ENCODE measurements at regions not wholly inside any gene's neighbourhood (a gene's known extent, or its start where the extent isn't known, plus 50 kb on each side); places are given as distances from the start of the nearest gene placed in this dataset.

GRCh38 chr3:164524201-164524600, 554.1 kb downstream of the SI start:
- no peak overlapping the region for H3K27ac ChIP-seq (ENCODE audit: extremely low read depth, low read depth, low read length)

GRCh38 chr3:164522073-164522763, 556.1 kb downstream of the SI start:
- Histone ChIP-seq H3K4me3 (ENCODE audit: low read depth, low read length) (no peak overlapping the region), H3K4me1 (ENCODE audit: control insufficient read depth, insufficient read depth, low read length) (no peaks in the 10 kb centered on the region), H3K9me3 (ENCODE audit: control insufficient read depth, insufficient read depth, low read depth, low read length) (no peaks in the 10 kb centered on the region), H3K27ac (ENCODE audit: extremely low read depth, low read depth, low read length) (no peak overlapping the region), H3K36me3 (ENCODE audit: control insufficient read depth in 2 of 2, insufficient read depth in 1 of 2, low read length in 2 of 2) (no peaks in the 10 kb centered on the region)
- ChIA-PET CTCF (no interaction called here), POLR2A (no interaction called here)
- no peak for TF ChIP-seq ZNF48 (tag by site-specific recombination; IDR thresholded peaks at IDR 0.05)
- no peak for TF ChIP-seq ZNF184 (tag by site-specific recombination; IDR thresholded peaks at IDR 0.05)
- no peak for TF ChIP-seq GLI4 (tag by site-specific recombination; IDR thresholded peaks at IDR 0.05)
- no peak for TF ChIP-seq ZNF16 (tag by site-specific recombination; IDR thresholded peaks at IDR 0.05; ENCODE audit: low read depth)
- no peak for TF ChIP-seq ZBTB8A (tag by site-specific recombination; IDR thresholded peaks at IDR 0.05)
- no peak for TF ChIP-seq ZEB2 (tag by site-specific recombination; IDR thresholded peaks at IDR 0.05)
- TF ChIP-seq, protein P1, sequence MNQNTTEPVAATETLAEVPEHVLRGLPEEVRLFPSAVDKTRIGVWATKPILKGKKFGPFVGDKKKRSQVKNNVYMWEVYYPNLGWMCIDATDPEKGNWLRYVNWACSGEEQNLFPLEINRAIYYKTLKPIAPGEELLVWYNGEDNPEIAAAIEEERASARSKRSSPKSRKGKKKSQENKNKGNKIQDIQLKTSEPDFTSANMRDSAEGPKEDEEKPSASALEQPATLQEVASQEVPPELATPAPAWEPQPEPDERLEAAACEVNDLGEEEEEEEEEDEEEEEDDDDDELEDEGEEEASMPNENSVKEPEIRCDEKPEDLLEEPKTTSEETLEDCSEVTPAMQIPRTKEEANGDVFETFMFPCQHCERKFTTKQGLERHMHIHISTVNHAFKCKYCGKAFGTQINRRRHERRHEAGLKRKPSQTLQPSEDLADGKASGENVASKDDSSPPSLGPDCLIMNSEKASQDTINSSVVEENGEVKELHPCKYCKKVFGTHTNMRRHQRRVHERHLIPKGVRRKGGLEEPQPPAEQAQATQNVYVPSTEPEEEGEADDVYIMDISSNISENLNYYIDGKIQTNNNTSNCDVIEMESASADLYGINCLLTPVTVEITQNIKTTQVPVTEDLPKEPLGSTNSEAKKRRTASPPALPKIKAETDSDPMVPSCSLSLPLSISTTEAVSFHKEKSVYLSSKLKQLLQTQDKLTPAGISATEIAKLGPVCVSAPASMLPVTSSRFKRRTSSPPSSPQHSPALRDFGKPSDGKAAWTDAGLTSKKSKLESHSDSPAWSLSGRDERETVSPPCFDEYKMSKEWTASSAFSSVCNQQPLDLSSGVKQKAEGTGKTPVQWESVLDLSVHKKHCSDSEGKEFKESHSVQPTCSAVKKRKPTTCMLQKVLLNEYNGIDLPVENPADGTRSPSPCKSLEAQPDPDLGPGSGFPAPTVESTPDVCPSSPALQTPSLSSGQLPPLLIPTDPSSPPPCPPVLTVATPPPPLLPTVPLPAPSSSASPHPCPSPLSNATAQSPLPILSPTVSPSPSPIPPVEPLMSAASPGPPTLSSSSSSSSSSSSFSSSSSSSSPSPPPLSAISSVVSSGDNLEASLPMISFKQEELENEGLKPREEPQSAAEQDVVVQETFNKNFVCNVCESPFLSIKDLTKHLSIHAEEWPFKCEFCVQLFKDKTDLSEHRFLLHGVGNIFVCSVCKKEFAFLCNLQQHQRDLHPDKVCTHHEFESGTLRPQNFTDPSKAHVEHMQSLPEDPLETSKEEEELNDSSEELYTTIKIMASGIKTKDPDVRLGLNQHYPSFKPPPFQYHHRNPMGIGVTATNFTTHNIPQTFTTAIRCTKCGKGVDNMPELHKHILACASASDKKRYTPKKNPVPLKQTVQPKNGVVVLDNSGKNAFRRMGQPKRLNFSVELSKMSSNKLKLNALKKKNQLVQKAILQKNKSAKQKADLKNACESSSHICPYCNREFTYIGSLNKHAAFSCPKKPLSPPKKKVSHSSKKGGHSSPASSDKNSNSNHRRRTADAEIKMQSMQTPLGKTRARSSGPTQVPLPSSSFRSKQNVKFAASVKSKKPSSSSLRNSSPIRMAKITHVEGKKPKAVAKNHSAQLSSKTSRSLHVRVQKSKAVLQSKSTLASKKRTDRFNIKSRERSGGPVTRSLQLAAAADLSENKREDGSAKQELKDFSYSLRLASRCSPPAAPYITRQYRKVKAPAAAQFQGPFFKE (tag by site-specific recombination; IDR thresholded peaks at IDR 0.05; ENCODE audit: borderline replicate concordance) = no peak
- TF ChIP-seq ZBTB10 (tag by site-specific recombination; IDR thresholded peaks at IDR 0.05) = no peak
- no peak for TF ChIP-seq ZNF423 (tag by site-specific recombination; IDR thresholded peaks at IDR 0.05)
- TF ChIP-seq ZNF610 (tag by site-specific recombination; IDR thresholded peaks at IDR 0.05; ENCODE audit: borderline replicate concordance) = no peak

More at GRCh38 chr3:164524201-164524600, 554.1 kb downstream of the SI start:
- CTCF ChIA-PET = no interaction called here
- H3K36me3 ChIP-seq (ENCODE audit: control insufficient read depth in 2 of 2, insufficient read depth in 1 of 2, low read length in 2 of 2) = no peaks in the 10 kb centered on the region
- POLR2A ChIA-PET = no interaction called here
- TF ChIP-seq HIC1 (tag by site-specific recombination; IDR thresholded peaks at IDR 0.05) (no peak), ZNF521 (tag by site-specific recombination; IDR thresholded peaks at IDR 0.05) (no peak), ZNF184 (tag by site-specific recombination; IDR thresholded peaks at IDR 0.05) (no peak), ZNF473 (tag by site-specific recombination; IDR thresholded peaks at IDR 0.05) (no peak), ZSCAN30 (tag by site-specific recombination; IDR thresholded peaks at IDR 0.05) (no peak), ZNF157 (tag by site-specific recombination; IDR thresholded peaks at IDR 0.05) (no peak), ZNF26 (tag by site-specific recombination; IDR thresholded peaks at IDR 0.05) (no peak), ZFP37 (tag by site-specific recombination; IDR thresholded peaks at IDR 0.05) (no peak), ZSCAN23 (tag by site-specific recombination; IDR thresholded peaks at IDR 0.05) (no peak)
- TF ChIP-seq, protein P2, sequence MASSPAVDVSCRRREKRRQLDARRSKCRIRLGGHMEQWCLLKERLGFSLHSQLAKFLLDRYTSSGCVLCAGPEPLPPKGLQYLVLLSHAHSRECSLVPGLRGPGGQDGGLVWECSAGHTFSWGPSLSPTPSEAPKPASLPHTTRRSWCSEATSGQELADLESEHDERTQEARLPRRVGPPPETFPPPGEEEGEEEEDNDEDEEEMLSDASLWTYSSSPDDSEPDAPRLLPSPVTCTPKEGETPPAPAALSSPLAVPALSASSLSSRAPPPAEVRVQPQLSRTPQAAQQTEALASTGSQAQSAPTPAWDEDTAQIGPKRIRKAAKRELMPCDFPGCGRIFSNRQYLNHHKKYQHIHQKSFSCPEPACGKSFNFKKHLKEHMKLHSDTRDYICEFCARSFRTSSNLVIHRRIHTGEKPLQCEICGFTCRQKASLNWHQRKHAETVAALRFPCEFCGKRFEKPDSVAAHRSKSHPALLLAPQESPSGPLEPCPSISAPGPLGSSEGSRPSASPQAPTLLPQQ (tag by site-specific recombination; IDR thresholded peaks at IDR 0.05) = no peak
- no peak overlapping the region for H3K4me3 ChIP-seq (ENCODE audit: low read depth, low read length)
- no peaks in the 10 kb centered on the region for H3K9me3 ChIP-seq (ENCODE audit: control insufficient read depth, insufficient read depth, low read depth, low read length)
- no peaks in the 10 kb centered on the region for H3K4me1 ChIP-seq (ENCODE audit: control insufficient read depth, insufficient read depth, low read length)

Measured in HEK293 (cell line).